ENCODE measurements at regions not wholly inside any gene's neighbourhood (a gene's known extent, or its start where the extent isn't known, plus 50 kb on each side); places are given as distances from the start of the nearest gene placed in this dataset.

DNA sequence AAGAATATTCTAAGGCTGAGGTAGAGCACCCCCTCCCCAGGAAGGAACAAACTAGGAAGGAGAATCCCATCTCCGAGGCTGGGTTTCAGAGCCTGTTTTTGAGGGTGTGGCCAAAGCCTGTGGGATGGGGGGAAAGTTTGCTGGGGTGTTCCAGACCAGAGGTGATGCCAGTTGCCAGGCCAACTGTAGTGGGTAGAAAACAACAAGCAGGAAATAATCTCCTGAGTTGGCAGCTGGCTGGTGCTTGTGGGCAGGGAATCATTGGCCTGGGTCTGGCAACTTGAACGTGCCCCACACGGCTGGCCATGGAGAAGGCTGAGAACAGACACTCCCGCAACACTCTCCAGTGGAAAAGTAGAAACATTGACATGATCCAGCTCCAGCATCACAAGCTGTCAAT, 385.6 kb downstream of the ETS1 start:
- Histone ChIP-seq H3K9ac (ENCODE audit: low read length) (no peak overlapping the region), H3K9me3 (ENCODE audit: control extremely low read depth in 1 of 3, control insufficient read depth in 2 of 3, insufficient read depth in 1 of 3, low read length in 2 of 3) (no peaks in the 10 kb centered on the region), H3K27me3 (replicated peaks in 1 of 4; ENCODE audit: control extremely low read depth in 1 of 4, control insufficient read depth in 3 of 4, insufficient read depth in 4 of 4, low read length in 3 of 4) (no peaks in the 10 kb centered on the region), H2AFZ (ENCODE audit: insufficient read depth, low read depth, low read length, poor library complexity, severe bottlenecking) (no peak overlapping the region), H3K4me3 (ENCODE audit: control extremely low read depth in 1 of 5, extremely low read depth in 1 of 5, insufficient read depth in 1 of 5, low read depth in 2 of 5, low read length in 4 of 5) (no peak overlapping the region), H3K79me2 (ENCODE audit: control insufficient read depth, insufficient read depth, low read length) (no peaks in the 10 kb centered on the region), H4K20me1 (ENCODE audit: control insufficient read depth, insufficient read depth, low read length, poor library complexity, severe bottlenecking) (no peaks in the 10 kb centered on the region), H3K4me2 (replicated peaks; ENCODE audit: low read depth, low read length, poor library complexity, severe bottlenecking) (no peak overlapping the region), H3K27ac (ENCODE audit: low read length in 2 of 2) (no peak overlapping the region), H3K4me1 (ENCODE audit: control insufficient read depth in 2 of 2, insufficient read depth in 2 of 2, low read length in 2 of 2) (no peaks in the 10 kb centered on the region), H3K36me3 (replicated peaks in 1 of 2; ENCODE audit: control extremely low read depth in 1 of 2, control insufficient read depth in 1 of 2, extremely low read depth in 1 of 2, insufficient read depth in 2 of 2, low read length in 1 of 2) (no peaks in the 10 kb centered on the region)
- no peaks in the 10 kb centered on the region for H3K4me1 Mint-ChIP-seq
- H3K4me3 Mint-ChIP-seq: no peak overlapping the region
- peaks cover 2% of the 10 kb centered on the region for H3K9me3 Mint-ChIP-seq (ENCODE audit: insufficient read depth)
- intact Hi-C loops (cut with micrococcal nuclease): no loop called here
- ATAC-seq (ENCODE audit: low read depth) (no peak), DNase-seq (no peak)
- no peaks in the 10 kb centered on the region for H3K27me3 Mint-ChIP-seq
- H3K27ac Mint-ChIP-seq: no peak overlapping the region
- ChIA-PET CTCF (no interaction called here), POLR2A (no interaction called here)
- TF ChIP-seq, protein P1, sequence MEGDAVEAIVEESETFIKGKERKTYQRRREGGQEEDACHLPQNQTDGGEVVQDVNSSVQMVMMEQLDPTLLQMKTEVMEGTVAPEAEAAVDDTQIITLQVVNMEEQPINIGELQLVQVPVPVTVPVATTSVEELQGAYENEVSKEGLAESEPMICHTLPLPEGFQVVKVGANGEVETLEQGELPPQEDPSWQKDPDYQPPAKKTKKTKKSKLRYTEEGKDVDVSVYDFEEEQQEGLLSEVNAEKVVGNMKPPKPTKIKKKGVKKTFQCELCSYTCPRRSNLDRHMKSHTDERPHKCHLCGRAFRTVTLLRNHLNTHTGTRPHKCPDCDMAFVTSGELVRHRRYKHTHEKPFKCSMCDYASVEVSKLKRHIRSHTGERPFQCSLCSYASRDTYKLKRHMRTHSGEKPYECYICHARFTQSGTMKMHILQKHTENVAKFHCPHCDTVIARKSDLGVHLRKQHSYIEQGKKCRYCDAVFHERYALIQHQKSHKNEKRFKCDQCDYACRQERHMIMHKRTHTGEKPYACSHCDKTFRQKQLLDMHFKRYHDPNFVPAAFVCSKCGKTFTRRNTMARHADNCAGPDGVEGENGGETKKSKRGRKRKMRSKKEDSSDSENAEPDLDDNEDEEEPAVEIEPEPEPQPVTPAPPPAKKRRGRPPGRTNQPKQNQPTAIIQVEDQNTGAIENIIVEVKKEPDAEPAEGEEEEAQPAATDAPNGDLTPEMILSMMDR (IDR thresholded peaks at IDR 0.05): no peak
- no peak for TF ChIP-seq EZH2 (IDR thresholded peaks at IDR 0.05; ENCODE audit: borderline replicate concordance, insufficient read depth, low read depth, low read length, poor library complexity, severe bottlenecking)
- WGBS (ENCODE audit: insufficient coverage): 54% methylated on average over 3 of the region's 4 CpGs

DNA sequence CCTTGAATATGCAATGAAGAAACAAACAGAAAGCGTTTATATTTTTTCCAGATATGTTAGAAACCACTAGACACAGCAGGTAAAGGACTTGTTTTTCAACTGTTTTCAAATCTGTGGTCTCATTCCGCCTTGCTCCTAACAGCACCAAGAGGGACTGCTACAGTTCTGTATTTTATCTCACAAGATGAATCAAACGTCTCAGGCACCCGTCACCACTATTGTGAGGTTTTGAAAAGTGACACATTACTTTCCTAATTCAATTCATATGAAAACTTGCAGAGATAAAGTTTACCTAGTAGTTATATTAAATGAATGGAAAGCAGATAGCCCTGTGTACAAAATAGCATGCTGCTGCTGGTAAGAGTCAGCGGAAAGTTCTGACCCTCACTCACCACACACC, 386.3 kb downstream of the ETS1 start:
- Histone ChIP-seq H2AFZ (ENCODE audit: insufficient read depth, low read depth, low read length, poor library complexity, severe bottlenecking) (no peak overlapping the region), H3K9me3 (ENCODE audit: control extremely low read depth in 1 of 3, control insufficient read depth in 2 of 3, insufficient read depth in 1 of 3, low read length in 2 of 3) (no peaks in the 10 kb centered on the region), H3K36me3 (replicated peaks in 1 of 2; ENCODE audit: control extremely low read depth in 1 of 2, control insufficient read depth in 1 of 2, extremely low read depth in 1 of 2, insufficient read depth in 2 of 2, low read length in 1 of 2) (no peaks in the 10 kb centered on the region), H3K4me3 (ENCODE audit: control extremely low read depth in 1 of 5, extremely low read depth in 1 of 5, insufficient read depth in 1 of 5, low read depth in 2 of 5, low read length in 4 of 5) (no peak overlapping the region), H3K9ac (ENCODE audit: low read length) (no peak overlapping the region), H3K79me2 (ENCODE audit: control insufficient read depth, insufficient read depth, low read length) (no peaks in the 10 kb centered on the region), H3K4me2 (replicated peaks; ENCODE audit: low read depth, low read length, poor library complexity, severe bottlenecking) (no peak overlapping the region), H3K27ac (ENCODE audit: low read length in 2 of 2) (no peak overlapping the region), H3K27me3 (replicated peaks in 1 of 4; ENCODE audit: control extremely low read depth in 1 of 4, control insufficient read depth in 3 of 4, insufficient read depth in 4 of 4, low read length in 3 of 4) (no peaks in the 10 kb centered on the region), H4K20me1 (ENCODE audit: control insufficient read depth, insufficient read depth, low read length, poor library complexity, severe bottlenecking) (no peaks in the 10 kb centered on the region), H3K4me1 (ENCODE audit: control insufficient read depth in 2 of 2, insufficient read depth in 2 of 2, low read length in 2 of 2) (no peaks in the 10 kb centered on the region)
- intact Hi-C loops (cut with micrococcal nuclease): no loop called here
- no peak for DNase-seq
- no CpG with 5 or more reads among the region's 5 CpGs for WGBS (ENCODE audit: insufficient coverage)
- no peak overlapping the region for H3K27ac Mint-ChIP-seq
- CTCF ChIA-PET: no interaction called here
- ATAC-seq (ENCODE audit: low read depth): no peak
- H3K27me3 Mint-ChIP-seq: no peaks in the 10 kb centered on the region
- H3K4me1 Mint-ChIP-seq: peaks cover 3% of the 10 kb centered on the region
- TF ChIP-seq, protein P1 (IDR thresholded peaks at IDR 0.05): no peak
- TF ChIP-seq EZH2 (IDR thresholded peaks at IDR 0.05; ENCODE audit: borderline replicate concordance, insufficient read depth, low read depth, low read length, poor library complexity, severe bottlenecking): no peak
- POLR2A ChIA-PET: no interaction called here
- H3K9me3 Mint-ChIP-seq (ENCODE audit: insufficient read depth): peaks cover under 1% of the 10 kb centered on the region
- no peak overlapping the region for H3K4me3 Mint-ChIP-seq

Measured in B cell (primary cell).